ENCODE measurements at regions not wholly inside any gene's neighbourhood (a gene's known extent, or its start where the extent isn't known, plus 50 kb on each side); places are given as distances from the start of the nearest gene placed in this dataset.
"Not testable (repeated sequence)": the region's sequence is repeated elsewhere in the genome, so short reads cannot be mapped to it uniquely, and the experiment has no call there.

GRCh38 chr6:19892260-19892659 lies 55.1 kb downstream of the ID4 start:
- DNase-seq (ENCODE audit: low read depth in 2 of 3, low spot score in 1 of 3) = no peak

GRCh38 chr6:19895866-19896692 lies 58.9 kb downstream of the ID4 start:
- no peak for DNase-seq (ENCODE audit: low read depth in 2 of 3, low spot score in 1 of 3)

DNA sequence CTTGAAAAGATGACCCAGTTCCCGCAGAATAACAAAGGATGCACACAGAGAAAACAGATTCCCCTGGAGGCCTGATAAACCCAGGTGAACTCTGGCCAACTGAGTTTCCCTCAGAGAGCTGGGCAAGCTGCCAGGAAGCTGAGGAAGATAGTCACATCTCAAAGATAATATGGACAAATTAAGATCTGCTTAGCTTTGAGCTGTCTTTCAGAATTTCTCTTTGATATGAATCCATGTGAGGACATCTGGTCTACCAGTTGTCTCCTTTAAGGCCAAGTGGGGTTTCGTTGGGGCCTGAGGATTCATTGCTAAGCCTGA lies 59.5 kb downstream of the ID4 start:
- DNase-seq (ENCODE audit: low read depth in 2 of 3, low spot score in 1 of 3) = no peak

- DNase-seq (ENCODE audit: low read depth in 2 of 3, low spot score in 1 of 3) = no peak
Measured at GRCh38 chr6:19898141-19898740, 61.1 kb downstream of the ID4 start.

- no peak for DNase-seq (ENCODE audit: low read depth in 2 of 3, low spot score in 1 of 3)
Measured at GRCh38 chr6:19902201-19902600, 65.0 kb downstream of the ID4 start.

DNA sequence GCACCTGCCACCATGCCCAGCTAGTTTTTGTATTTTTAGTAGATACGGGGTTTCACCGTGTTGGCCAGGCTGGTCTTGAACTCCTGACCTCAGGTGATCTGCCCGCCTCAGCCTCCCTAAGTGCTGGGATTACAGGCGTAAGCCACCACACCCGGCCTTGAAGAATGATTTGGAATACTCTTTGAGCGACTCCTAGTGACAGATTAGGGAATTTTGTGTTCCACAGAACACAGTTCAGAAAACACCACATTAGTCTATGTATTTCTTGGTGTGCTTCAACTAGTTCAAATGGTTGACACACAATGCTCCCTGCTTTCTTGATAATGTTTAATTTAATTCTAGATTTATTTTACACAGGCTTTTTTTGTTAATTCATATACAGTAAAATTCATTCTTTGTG lies 67.2 kb downstream of the ID4 start:
- not testable (repeated sequence) for DNase-seq (ENCODE audit: low read depth in 2 of 3, low spot score in 1 of 3)

GRCh38 chr6:19905584-19905983 lies 68.4 kb downstream of the ID4 start:
- no peak for DNase-seq (ENCODE audit: low read depth in 2 of 3, low spot score in 1 of 3)

- no peak for DNase-seq (ENCODE audit: low read depth in 2 of 3, low spot score in 1 of 3)
Measured at GRCh38 chr6:19906171-19906570, 69.0 kb downstream of the ID4 start.

DNA sequence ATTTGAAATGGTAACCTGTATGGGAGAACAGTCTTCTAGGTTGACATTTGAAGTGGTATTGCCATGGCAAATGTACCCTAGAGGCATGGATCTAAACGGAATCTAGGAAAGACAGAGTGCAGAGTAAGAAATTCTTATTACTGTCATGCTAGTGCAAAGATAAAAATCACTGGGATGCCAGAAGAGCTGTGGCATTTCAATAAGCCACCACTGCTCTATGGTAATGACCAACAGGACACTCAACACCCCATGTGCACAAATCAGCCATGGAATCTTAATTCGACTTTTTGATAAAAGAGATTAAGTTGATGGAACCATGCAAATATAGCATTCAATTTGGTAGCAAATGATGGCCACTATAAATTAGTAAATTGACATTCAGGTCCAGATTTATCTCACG lies 74.1 kb downstream of the ID4 start:
- no peak for DNase-seq (ENCODE audit: low read depth in 2 of 3, low spot score in 1 of 3)

DNA sequence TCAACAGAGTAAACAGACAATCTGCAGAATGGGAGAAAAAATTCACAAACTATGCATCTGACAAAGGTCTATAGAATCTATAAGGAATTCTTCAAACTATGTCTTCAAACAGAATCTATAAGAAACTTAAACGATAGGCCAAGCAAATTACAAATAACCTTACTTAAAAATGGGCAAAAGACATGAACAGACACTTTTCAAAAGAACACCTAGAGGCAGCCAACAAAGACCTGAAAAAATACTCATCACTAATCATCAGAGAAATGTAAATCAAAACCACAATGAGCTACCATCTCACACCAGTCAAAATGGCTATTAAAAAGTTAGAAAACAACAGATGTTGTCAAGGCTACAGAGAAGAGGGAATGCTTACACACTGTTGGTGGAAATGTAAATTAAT lies 81.3 kb downstream of the ID4 start:
- DNase-seq (ENCODE audit: low read depth in 2 of 3, low spot score in 1 of 3) = no peak

- no peak for DNase-seq (ENCODE audit: low read depth in 2 of 3, low spot score in 1 of 3)
Measured at GRCh38 chr6:19921786-19922185, 84.6 kb downstream of the ID4 start.

DNA sequence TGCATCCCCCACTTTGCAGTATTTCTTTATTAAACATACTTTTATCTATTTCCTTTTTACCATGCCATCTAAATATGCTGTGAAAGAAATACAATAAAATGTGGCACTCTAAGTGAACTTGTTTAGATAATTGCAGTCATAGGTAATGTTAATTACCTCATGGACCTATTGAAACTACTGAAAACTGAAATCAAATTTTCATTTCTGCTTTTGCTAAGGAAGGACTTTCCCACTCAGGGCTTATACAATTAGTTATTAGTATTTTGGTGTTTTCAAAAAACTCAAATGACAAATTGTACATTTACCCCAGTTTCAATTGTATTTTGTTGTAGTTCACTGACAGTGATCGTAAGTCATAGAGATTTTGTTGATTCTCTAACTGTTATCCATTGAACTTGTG lies 88.4 kb downstream of the ID4 start:
- no peak for DNase-seq (ENCODE audit: low read depth in 2 of 3, low spot score in 1 of 3)

DNA sequence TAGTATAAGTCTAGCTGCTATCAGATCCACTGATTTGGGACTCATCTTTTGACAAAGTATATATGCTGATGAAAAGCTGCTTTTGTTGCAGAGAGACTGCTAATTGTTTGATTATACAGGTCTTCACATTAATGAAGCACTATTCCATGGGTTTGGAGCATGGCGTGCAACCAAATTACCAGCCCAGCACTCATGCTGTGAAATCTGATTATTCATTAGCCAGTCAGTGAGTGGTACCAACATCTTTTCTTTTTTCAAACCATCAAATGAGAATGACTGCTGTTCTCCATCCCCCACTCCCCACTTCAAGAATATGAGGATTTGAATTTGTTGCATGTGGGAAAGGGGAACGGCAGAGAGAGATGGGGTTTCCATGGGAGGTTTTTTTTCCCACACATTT lies 91.3 kb downstream of the ID4 start:
- DNase-seq (ENCODE audit: low read depth in 2 of 3, low spot score in 1 of 3) = no peak

GRCh38 chr6:19929312-19929711 lies 92.1 kb downstream of the ID4 start:
- DNase-seq (ENCODE audit: low read depth in 2 of 3, low spot score in 1 of 3) = no peak

GRCh38 chr6:19934996-19935591 lies 97.9 kb downstream of the ID4 start:
- no peak for DNase-seq (ENCODE audit: low read depth in 2 of 3, low spot score in 1 of 3)

DNA sequence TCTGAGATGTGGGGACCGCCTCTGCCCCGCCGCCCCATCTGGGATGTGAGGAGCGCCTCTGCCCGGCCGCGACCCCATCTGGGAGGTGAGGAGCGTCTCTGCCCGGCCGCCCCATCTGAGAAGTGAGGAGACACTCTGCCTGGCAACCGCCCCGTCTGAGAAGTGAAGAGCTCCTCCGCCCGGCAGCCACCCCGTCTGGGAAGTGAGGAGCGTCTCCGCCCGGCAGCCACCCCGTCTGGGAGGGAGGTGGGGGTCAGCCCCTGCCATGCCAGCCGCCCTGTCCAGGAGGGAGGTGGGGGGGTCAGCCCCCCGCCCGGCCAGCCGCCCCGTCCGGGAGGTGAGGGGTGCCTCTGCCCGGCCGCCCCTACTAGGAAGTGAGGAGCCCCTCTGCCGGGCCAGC lies 102.2 kb downstream of the ID4 start:
- not testable (repeated sequence) for DNase-seq (ENCODE audit: low read depth in 2 of 3, low spot score in 1 of 3)

DNA sequence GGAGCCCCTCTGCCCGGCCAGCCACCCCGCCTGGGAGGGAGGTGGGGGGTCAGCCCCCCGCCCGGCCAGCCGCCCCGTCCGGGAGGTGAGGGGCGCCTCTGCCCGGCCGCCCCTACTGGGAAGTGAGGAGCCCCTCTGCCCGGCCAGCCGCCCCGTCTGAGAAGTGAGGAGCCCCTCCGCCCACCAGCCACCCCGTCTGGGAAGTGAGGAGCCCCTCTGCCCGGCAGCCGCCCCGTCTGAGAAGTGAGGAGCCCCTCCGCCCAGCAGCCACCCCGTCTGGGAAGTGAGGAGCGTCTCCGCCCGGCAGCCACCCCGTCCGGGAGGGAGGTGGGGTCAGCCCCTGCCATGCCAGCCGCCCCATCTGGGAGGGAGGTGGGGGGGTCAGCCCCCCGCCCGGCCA lies 102.8 kb downstream of the ID4 start:
- DNase-seq (ENCODE audit: low read depth in 2 of 3, low spot score in 1 of 3) = not testable (repeated sequence)

- no peak for DNase-seq (ENCODE audit: low read depth in 2 of 3, low spot score in 1 of 3)
Measured at GRCh38 chr6:19943042-19943441, 105.9 kb downstream of the ID4 start.

- no peak for DNase-seq (ENCODE audit: low read depth in 2 of 3, low spot score in 1 of 3)
Measured at GRCh38 chr6:19945843-19946358, 108.7 kb downstream of the ID4 start.

GRCh38 chr6:19949155-19949554 lies 112.0 kb downstream of the ID4 start:
- no peak for DNase-seq (ENCODE audit: low read depth in 2 of 3, low spot score in 1 of 3)

DNA sequence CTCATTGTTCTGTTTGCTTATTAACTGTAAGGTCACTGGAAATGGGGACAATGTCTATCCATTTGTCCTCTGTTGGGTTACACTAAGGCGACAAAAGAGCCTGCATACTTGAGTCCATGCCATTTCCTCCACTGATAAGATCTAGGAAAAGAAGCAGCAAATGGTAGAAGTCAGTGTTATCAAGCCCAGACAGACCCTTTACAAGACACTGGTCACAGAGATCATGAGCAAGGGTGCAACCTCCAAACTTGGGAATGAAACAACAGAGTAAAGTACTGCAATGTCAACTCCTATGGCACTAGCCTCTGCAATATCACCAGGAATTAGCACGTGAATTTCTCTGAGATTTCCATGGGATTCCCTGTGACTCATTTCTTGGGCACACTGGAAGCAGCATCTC lies 126.9 kb downstream of the ID4 start:
- DNase-seq (ENCODE audit: low read depth in 2 of 3, low spot score in 1 of 3) = no peak

DNA sequence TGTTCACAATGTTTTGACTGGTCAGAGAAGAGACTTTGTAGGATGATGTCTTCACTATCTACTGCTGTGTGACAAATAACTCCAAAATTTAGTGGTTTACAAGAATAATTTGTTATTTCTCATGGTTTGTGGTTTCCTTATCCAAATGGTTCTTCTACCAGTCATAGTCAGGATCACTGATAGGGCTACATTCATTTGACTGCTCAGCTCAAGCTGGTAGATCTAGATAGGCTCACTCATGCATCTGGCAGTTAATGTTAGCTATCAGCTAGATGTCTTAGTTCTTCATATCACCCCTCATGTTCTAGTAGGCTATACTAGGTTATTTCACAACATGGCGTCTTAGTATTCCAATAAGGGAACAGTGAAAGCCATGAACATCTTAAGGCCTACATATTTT lies 131.0 kb downstream of the ID4 start:
- no peak for DNase-seq (ENCODE audit: low read depth in 2 of 3, low spot score in 1 of 3)
